Left colon (tissue), 2 donors: ENCODE measurements at regions not wholly inside any gene's neighbourhood (a gene's known extent, or its start where the extent isn't known, plus 50 kb on each side); places are given as distances from the start of the nearest gene placed in this dataset.

Experiments used
- ATAC-seq: fragments of 200-7000 bp; cut with Tn5 transposase; one replicate; pipeline ENCODE4 v1.9.1; 2020; ENCODE audit warnings: mild to moderate bottlenecking, moderate library complexity
- DNase-seq, 2 donors: peaks; one replicate each; pipeline ENCODE4 v3.0.0-alpha.2; 2020
- intact Hi-C, 2 donors: fragments of 100-400 bp; cut with DNase I in 1 of 2; cut with micrococcal nuclease in 1 of 2; formaldehyde crosslinking; loops; one replicate each; pipeline versions ENCODE4 v1.11.2 to v1.14.0; 2022; cut with DNase I, micrococcal nuclease
- donor health status: DM: no; HTN: no; CAD: no.
- donor health status: DM: yes; HTN: yes; CAD: no.

DNA sequence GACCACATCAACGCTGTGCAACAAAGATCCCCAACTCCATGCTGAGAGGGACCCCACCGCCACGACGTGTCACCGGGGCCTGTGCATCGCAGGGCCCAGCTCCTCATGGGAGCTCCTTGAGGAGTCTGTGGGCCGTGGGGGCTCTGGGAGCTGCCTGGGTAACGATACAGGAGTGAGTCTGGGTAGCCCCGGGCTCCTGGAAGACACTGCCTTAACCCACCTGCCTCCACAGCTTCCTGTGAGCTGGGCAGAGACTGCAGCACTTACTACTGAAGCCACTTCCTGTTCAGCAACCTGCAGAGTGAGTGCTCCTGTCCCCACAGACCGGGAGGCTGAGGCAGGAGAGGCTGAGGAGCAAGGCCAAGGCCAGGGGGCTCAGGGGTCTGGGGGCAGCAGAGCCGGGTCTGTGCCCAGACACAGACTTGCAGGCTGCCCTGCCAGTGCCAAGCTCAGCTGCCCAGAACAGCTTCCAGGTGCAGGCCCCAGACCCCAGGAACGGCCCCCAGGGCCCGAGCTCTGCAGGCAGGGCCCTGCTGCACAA, 226.7 kb downstream of the BRD1 start:
- DNase-seq (no peak), ATAC-seq (no peak)
- intact Hi-C loops = no loop called here

DNA sequence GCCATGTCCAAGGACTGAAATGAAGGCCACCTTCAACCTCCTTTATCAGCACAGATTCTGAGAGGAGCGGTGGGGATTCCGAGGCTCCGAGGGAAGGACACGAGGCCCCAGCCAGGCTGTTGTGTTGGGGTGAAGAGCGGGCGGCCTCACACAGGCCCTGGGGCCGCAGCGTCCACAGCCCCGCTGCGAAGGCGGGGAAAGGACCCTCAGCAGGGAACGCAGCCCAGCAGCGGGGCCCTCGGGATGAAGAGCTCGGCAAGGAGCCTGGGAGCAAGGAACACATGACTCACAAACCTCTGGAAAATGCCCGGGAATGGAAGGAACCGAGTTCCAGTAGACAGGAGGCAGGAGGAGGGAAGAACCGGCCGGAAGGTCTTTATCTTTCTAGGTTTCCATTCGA, 227.2 kb downstream of the BRD1 start:
- no peak for DNase-seq
- ATAC-seq = no peak
- intact Hi-C loops = no loop called here

DNA sequence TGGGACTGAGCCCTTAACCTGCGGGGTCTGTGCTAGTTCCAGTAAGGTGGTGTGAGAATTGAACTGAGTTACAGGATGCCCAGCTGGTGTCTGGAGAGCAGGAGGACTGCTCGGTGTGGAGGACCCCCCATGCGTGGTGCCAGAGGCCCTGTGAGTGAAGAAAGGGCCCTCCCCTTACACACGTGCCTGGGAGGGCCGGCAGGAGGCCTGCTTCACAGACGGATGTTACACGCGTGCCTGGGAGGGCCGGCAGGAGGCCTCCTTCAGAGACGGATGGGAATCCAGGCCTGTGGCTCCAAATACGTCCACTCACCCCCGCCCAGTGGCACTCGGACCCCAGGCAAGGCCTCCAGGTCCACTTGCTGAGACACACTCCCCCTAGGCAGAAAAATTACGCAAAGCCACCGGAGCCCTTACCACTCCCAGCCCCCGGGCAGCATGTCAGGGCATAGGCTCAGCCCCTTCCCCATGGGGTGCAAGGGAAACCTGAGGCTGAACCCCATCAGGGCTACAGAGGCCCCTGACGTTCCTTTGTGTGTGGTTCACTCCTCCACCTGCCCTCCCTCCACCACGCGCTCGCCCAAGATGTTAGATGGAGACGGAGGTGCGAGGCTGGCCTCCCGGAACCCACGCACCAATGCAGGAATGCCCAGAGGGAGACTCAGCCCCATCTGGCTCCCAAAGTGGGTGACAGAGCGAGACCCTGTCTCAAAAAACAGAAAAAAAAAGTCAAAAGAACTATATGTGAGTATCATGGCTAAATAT, 227.8 kb downstream of the BRD1 start:
- peak in 1 of 2 donors; percentile 17 for DNase-seq
- no peak for ATAC-seq
- intact Hi-C loops = no loop called here

DNA sequence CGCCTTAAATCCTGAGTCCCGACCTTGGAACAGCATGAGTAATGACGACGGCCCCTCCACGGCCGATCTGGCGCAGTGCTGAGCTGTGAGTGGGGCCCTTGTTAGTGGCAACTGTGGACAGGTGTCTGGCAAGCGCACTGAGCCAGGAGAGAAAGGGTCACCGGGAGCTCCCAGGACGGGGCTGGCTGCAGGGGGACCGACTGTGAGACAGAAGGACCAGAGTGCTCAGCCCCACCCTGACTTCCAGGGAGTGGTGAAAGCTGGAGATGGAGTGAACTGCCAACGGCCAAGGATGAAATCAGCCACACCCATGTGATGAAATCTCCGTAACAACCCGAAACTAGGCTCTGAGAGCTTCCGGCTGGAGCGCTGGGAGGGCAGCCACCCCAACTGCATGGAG, 228.6 kb downstream of the BRD1 start:
- intact Hi-C loops = no loop called here
- DNase-seq (no peak), ATAC-seq (no peak)

DNA sequence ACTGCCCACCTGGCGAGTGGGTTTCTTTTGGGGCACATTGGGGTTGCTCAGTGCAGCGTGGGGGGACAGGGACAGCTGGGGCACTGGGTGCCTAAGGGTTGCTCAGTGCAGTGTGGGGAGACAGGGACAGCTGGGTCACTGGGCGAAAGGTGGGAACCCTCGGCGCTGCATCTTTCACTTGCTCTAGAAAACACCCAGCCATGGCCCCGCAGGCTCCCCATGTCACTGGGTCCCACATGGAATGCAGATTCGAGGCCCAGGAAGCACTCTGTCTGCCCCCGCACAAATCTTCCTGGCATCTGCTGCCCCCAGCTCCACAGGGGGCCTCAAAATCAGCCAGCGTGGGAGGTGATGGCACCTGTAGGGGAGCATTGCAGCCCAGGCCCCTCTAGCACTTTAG, 229.3 kb downstream of the BRD1 start:
- no peak for DNase-seq
- intact Hi-C loops = no loop called here
- no peak for ATAC-seq

DNA sequence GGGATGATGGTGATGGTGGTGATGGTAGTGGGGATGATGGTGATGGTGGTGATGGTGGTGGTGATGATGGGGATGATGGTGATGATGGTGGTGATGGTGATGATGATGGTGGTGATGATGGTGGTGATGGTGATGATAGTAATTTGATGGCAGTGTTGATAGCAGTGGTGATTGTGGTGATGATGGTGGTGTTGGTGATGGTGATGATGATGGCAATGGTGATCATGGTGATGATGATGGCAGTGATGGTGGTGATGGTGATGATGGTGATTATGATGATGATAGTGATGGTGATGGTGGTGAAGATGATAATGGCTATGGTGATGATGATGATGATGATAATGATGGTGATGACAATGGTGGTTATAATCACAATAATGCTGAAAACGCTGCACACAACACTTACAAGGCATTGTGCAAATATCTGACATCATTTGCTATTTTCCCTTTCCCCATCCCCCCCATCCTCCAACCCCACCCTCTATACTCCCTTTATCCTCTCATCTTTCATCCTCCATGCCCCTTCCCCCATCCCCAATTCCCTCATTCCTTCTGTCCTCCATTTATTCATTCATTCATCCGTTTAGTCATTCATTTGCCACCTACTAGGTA, 230.1 kb downstream of the BRD1 start:
- ATAC-seq = no peak
- DNase-seq = no peak
- intact Hi-C loops = no loop called here

DNA sequence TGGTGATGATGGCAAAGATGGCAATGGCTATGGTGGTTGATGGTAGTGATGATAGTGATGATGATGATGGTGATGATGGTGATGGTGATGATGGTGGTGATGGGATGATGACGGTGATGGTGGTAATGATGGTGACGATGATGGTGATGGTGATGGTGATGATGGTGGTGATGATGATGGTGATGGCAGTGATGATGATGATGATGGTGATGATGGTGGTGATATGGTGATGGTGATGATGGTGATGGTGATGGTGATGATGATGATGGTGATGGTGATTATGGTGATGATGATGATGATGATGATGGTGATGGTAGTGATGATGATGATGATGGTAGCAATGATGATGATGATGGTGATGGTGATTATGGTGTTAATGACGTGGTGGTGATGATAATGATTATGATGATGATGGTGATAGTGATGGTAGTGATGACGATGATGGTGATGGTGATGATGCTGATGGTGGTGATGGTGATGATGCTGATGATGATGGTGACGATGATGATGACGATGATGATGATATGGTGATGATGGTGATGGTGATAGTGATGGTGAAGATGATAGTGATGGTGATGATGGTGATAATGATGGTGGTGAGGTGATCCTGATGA, 232.1 kb downstream of the BRD1 start:
- intact Hi-C loops = no loop called here
- DNase-seq = no peak
- ATAC-seq = no peak

DNA sequence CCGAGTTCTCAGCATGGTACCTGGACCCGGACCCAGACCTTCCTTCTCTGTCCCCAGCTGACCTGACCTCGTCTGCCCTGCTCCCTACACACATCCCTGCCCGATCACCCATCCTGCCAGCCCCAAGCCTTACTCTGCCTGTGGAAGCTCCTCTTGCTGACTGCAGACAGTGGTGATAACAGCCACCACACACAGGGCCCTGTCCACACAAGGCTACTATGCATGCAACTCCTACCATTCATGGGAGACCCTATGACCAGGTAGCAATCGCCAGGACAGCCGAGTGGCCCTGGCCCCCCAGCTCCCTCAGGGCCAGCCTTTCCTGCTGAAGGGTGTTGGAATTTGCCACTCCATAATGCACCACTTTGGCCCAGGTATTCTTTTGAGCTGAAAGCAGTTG, 233.6 kb downstream of the BRD1 start:
- intact Hi-C loops = no loop called here
- DNase-seq (no peak), ATAC-seq (no peak)

DNA sequence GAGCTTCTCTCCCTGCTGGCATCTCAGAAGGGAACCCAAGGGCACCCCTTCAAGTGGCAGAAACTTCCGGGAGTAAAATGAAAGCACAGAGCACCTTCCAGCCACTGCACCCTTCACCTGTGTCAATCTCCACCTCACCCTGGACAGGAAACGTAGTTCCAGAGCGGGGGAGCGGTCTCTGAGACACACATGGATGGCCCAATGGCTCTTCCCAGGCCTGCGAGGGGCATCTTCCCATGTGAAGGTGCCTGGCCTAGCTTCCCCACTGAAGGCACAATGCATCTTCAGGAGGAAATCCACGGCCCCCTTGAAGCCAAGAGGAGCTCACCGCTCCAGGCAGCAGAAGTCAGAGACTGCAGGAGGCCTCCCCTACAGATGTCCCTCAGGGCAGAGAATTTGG, 234.2 kb downstream of the BRD1 start:
- DNase-seq (no peak), ATAC-seq (no peak)
- intact Hi-C loops = no loop called here

DNA sequence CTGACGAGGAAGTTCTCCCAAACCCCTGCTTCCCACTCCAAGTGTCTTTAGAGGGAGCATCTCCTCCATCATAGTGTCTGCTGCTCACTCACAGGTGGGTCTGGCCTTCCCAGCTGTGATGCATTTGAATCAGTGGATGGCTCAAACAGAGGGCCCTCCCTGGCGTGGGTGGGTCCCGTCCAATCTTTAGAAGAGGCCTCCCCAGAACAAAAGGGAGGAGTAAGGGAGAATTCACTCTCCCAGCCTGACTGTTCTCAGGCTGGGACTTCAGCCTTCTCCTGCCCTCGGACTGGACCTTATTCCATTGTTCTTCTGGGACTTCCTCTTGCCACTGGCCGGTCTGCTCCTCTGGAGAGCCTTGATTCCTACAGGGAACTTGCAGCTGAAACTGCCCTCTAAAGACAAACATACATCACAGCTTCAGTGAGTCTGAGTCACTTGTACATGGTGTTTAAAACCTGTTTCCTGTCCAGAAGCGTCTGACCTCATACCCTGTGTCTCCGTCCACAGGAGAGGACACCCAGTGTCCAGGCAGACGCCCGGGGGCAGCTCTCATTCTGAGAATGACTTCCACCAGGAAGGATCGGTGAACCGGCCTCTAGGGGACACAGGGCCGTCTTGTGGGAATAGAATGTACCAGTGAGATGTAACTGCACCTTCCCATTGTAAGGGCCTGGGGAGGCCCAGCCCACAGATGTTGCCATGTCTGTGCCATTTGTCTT, 234.7 kb downstream of the BRD1 start:
- no peak for ATAC-seq
- no peak for DNase-seq
- intact Hi-C loops = no loop called here

DNA sequence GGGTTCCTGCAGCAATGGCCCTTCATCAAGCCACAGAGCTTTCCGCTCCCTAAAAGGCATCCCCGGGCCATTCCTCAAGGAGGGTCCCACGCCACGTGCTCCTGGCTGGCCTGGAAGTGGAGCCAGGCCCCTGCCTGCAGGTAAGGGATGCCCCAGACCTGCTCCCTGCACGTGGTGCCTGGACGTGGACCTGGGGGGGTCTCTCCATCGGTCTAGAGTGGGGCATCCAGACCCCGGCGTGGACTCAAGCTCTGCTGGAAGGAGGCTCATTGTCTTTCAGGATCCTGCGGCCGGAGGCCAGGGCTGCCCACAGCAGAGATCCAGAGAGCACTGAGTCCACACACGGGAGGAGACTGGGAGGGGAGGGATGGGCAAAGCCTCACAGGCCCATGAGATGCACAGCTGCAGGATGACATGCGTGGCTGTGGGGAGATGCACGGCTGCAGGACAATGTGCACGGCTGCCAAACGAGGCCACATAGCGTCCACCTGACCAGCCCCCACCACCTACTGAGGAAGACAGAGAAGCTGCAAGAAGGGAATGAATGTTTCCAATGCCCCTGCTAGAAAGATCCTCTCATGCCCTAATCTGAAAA, 236.7 kb downstream of the BRD1 start:
- intact Hi-C loops = no loop called here
- no peak for ATAC-seq
- DNase-seq = peak in 1 of 2 donors; percentile 15

DNA sequence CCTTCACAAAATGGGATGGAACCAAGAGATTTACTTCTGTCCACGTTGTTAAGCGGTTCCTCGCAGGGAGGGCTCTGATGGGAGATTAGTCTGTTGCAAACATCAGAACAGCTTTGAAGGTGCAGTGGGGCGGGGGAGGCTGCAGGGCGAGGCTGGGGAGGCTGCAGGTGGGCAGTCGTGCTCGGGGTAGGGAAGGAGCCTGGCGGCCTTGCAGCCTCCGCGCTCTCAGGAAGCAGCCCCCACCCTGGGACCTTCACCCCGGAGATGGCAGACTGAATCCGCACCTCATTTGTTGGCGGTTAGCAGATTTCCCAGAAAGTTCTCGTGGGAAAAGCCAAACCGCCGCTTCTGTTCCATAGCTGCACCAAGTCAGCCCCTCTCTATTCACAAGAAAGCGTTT, 237.3 kb downstream of the BRD1 start:
- no peak for DNase-seq
- intact Hi-C loops = no loop called here
- ATAC-seq = no peak

DNA sequence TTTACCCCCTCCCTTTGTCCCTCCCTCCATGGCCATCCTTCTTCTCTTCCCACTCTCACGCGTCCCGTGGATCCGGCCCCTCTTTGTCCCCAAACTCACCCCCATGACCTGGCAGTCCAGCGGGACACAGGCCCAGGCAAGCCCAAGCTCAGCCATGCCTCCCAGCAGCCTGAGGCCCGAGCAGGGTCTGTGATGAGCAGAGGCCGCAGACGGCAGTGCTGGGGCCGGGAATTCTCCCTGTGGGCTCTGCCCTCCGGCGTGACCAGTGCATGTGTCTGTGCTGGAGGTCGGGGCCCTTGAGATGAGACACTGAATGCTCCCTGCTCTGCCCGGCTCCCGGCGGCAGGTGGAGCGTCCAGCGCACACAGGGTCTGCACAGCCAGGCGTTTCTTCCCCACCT, 237.9 kb downstream of the BRD1 start:
- DNase-seq (no peak), ATAC-seq (no peak)
- intact Hi-C loops = no loop called here

DNA sequence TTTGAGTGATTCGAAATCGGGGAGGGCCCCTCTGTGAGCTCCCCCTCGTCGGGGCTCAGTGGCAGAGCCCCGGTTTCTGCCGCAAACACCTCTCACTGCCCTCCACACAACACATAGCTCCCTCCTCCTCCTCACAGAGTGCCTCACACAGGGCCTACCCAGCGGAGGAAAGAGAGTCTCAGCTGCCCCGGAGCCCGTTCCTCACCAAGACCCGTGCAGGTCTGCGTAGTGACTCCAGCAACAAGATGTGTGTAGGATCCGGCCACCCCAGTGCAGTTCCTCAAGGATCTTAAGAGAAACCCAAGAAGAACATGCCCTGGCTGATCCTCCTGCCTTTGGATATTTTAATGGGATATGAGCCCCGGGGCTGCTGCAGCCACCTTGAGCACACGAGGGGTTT, 238.4 kb downstream of the BRD1 start:
- intact Hi-C loops = no loop called here
- DNase-seq (no peak), ATAC-seq (no peak)

DNA sequence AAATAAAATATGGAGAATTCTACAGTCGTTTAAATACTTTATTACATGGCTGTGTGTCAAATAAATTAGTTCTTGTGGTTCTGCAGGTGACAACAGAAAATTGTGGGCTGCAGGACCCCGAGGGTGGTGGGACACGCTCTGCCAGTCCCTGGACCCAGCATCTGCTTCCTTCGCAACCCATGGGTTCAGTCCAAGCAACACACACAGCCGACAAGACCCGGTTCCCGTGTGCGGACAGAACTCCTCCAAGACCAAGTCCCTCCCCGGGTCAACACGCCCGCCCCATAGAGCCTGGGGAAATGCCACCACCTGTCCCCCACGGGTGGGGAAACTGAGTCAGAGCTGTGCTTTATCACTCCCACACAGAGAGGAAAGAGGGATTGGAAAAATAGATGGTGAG, 238.9 kb downstream of the BRD1 start:
- intact Hi-C loops = no loop called here
- DNase-seq (peak in 1 of 2 donors; percentile 17), ATAC-seq (no peak)

DNA sequence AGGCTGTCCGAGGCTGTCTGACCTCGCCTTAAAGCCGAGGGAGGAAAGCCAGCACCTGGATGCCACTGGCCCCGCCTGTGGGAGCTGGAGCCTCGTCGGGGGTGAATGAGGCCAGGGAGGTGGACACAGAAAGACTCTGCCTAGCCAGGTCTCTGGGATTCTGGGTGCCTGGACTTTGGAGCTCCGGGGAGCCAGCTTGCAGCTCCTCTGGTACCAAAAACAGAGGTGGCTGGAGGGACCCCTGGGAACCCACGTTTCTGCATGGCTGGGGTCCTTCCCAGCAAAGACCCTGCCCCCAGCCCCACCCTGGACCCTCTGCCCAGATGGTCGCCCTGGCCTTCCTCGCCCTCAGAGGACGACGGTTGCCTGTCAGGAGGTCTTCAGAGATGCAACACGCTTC, 239.7 kb downstream of the BRD1 start:
- ATAC-seq = no peak
- no peak for DNase-seq
- intact Hi-C loops = no loop called here

DNA sequence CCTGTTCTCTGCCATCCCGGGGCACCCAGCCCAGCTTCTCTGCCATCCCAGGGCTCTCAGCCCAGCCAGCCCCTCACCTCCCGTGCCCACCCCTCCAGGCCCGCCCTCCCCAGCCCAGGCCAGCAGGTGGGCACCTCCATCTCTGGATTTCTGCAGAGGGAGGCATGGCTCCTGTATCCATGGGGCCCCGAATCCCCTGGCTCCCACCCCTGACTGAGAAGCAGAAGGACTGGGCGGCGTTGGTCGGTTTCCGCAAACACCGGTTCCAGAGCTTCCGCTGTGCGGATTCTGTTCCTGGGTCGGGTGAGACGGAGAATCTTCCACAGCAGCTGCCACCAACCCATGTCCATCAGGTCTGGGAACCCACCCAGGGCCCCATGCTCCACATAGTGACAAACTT, 240.3 kb downstream of the BRD1 start:
- DNase-seq = no peak
- intact Hi-C loops = no loop called here
- ATAC-seq = no peak

DNA sequence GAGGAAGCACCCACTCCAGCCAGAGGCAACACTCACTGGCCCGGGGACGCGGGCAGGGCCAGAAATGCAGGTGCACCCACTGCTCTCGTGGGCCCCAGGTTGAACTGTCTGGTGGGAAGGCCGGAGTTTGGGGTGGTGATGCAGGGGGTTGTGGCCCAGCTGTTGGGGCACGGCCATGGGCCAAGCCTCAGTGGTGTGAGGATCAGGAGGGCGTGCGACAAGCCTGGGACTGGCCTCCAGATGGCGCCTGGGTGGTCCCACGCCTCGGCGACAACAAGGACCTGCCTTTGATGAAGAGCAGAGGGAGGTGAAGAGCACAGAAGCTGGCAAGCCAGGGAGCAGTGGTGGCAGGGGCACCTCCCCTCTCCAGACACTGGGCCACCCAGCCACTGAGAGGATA, 240.8 kb downstream of the BRD1 start:
- no peak for DNase-seq
- ATAC-seq = no peak

DNA sequence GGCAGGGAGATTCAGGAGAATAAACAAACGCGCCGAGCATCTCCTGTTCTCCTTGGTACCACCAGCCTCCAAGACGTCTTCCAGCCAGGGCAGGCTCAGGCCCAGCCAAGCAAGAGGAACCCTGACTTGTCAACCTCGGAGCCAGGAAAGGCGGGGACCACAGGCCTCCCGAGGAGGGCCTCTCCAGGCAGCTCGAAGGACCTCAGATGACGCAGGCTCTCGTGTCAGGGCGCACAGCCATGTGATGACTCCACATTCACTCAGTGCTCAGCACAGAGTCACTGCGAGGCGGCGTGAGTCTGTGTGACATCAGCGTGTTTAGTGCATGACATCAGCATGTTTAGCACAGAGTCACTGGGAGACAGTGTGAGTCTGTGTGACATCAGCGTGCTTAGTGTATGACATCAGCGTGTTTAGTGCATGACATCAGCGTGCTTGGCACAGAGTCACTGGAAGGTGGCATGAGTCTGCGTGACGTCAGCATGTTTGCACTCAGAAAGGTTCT, 241.4 kb downstream of the BRD1 start:
- ATAC-seq (no peak), DNase-seq (no peak)
- intact Hi-C loops = no loop called here

More for the DNA sequence above, 240.8 kb downstream of the BRD1 start:
- intact Hi-C loops = no loop called here
